ENCODE measurements at regions not wholly inside any gene's neighbourhood (a gene's known extent, or its start where the extent isn't known, plus 50 kb on each side); places are given as distances from the start of the nearest gene placed in this dataset.

DNA sequence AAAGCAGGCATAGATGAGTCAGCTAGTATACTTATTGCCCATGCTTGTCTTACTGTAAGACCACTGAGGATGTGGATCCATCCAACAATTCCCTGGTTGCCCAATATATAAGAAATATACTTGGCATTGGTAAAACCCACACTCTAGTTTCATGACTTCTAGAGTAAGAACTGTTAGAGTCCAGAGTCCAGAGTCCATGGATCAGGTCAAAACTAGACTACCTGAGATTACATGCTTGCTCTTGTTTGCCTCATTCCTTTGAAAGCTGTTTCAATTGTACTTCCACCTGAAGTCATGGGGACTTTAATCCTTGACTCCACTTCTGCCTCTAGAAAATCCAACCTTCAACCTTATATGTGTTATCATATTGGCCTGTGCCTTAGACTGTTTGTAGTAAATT, 707.6 kb upstream of the FAM98A start:
- TF ChIP-seq, protein P1, sequence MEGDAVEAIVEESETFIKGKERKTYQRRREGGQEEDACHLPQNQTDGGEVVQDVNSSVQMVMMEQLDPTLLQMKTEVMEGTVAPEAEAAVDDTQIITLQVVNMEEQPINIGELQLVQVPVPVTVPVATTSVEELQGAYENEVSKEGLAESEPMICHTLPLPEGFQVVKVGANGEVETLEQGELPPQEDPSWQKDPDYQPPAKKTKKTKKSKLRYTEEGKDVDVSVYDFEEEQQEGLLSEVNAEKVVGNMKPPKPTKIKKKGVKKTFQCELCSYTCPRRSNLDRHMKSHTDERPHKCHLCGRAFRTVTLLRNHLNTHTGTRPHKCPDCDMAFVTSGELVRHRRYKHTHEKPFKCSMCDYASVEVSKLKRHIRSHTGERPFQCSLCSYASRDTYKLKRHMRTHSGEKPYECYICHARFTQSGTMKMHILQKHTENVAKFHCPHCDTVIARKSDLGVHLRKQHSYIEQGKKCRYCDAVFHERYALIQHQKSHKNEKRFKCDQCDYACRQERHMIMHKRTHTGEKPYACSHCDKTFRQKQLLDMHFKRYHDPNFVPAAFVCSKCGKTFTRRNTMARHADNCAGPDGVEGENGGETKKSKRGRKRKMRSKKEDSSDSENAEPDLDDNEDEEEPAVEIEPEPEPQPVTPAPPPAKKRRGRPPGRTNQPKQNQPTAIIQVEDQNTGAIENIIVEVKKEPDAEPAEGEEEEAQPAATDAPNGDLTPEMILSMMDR (IDR thresholded peaks at IDR 0.05; ENCODE audit: control insufficient read depth, insufficient read depth, low read depth, low read length, missing control alignments): no peak
- DNase-seq (ENCODE audit: low read depth): no peak
- no peak overlapping the region for H3K4me3 ChIP-seq (ENCODE audit: control insufficient read depth, low read depth, low read length)

DNA sequence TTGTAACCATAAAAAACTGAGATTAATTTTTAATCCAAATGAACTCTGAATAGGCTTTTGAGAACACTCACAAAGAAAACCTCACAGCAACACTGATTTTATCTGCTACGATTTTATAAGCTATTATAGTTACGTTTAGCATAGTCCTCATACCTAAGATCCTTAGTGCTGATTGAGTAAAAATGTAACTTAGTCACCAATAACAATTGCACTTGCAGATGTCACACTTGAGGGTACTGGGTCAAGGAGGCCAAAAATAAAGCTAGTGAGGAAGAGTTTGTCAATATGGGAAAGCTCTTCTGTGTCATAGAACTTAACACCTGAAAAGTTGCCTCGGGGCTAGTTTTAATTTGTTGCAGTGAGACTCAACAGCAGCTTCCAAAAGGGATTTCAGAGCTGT, 706.5 kb upstream of the FAM98A start:
- H3K4me3 ChIP-seq (ENCODE audit: control insufficient read depth, low read depth, low read length): no peak overlapping the region
- TF ChIP-seq, protein P1 (IDR thresholded peaks at IDR 0.05; ENCODE audit: control insufficient read depth, insufficient read depth, low read depth, low read length, missing control alignments): no peak
- DNase-seq (ENCODE audit: low read depth): no peak

DNA sequence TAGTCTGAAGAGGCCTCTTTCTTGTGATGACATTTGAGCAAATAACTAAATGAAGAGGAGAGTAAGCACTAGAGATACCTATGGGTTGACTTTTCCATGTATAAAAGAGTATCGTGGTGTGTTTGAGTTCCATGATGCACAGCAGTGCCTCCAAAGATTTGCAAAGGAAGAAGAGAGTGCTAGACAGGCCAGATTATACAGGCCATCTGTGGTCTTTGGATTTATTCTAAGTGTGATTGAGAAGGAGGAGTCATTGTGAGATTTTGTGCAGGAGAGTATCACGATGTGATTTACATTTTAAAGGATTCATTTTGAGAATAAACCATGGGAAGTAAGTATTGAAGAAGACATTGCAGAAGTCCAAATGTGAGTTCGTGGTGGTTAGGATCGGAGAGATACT, 695.9 kb upstream of the FAM98A start:
- DNase-seq (ENCODE audit: low read depth): no peak
- TF ChIP-seq, protein P1 (IDR thresholded peaks at IDR 0.05; ENCODE audit: control insufficient read depth, insufficient read depth, low read depth, low read length, missing control alignments): no peak
- no peak overlapping the region for H3K4me3 ChIP-seq (ENCODE audit: control insufficient read depth, low read depth, low read length)

DNA sequence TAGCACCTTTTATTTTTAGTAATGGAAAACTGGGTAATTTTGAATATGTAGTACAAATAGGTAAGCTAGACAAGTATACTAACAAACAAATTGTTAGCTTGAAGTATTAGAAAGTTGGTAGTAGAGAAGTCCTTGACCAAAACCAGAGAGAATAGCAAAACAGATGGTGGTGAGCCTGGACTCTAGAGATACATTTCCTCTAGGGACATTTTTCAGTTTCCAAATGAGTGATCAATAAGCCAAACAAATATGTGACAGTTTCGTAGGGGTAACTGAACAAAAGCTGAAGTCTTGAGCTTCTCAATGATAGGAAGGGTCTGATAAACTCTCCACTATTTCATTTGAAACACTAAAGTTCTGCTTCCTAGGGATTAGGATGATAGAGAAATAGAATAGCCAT, 692.0 kb upstream of the FAM98A start:
- no peak overlapping the region for H3K4me3 ChIP-seq (ENCODE audit: control insufficient read depth, low read depth, low read length)
- DNase-seq (ENCODE audit: low read depth): no peak
- TF ChIP-seq, protein P1 (IDR thresholded peaks at IDR 0.05; ENCODE audit: control insufficient read depth, insufficient read depth, low read depth, low read length, missing control alignments): no peak

DNA sequence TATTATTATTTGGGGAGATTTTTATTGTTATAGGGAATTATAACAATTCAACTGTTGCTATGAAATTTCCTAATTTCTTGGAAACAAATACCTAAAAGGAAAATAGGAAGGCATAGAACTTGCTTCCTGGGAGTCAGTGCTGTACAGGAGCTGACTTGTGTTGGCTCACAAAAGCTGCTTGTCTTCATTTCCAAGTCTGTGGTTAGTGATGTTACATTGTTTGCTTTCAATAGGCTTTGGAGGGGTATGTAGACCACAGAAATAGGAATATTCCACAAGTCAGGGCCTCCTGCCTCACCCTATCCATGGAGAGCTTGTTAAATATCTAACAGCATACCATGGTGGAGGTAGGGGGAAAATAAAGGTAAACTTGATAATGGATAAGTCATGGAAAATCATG, 688.9 kb upstream of the FAM98A start:
- no peak overlapping the region for H3K4me3 ChIP-seq (ENCODE audit: control insufficient read depth, low read depth, low read length)
- TF ChIP-seq, protein P1 (IDR thresholded peaks at IDR 0.05; ENCODE audit: control insufficient read depth, insufficient read depth, low read depth, low read length, missing control alignments): no peak
- no peak for DNase-seq (ENCODE audit: low read depth)

DNA sequence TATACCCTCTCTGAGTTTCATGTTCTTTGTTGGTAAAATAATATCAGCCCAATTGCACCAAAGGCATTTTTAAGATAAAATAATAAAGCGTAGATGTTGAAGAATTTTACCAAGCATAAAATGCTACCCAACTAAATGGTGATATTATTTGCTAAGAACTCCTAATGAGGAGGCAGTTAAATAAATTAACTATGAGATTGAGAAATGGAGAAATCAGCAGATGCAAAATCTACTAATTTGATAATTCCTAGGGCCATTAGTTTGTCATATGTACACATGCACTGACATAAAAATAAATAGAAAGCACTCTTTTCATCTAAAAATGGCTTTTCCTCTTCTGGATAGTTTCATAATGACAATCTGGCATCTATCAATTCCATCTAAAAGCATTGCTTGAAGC, 681.5 kb upstream of the FAM98A start:
- no peak for DNase-seq (ENCODE audit: low read depth)
- TF ChIP-seq, protein P1 (IDR thresholded peaks at IDR 0.05; ENCODE audit: control insufficient read depth, insufficient read depth, low read depth, low read length, missing control alignments): no peak
- H3K4me3 ChIP-seq (ENCODE audit: control insufficient read depth, low read depth, low read length): no peak overlapping the region
